Activated CD4-positive, CD25-positive, alpha-beta regulatory T cell treated with anti-CD3 and anti-CD28 coated beads, Interleukin-2, amount 50 U/mL, for 24 hours (primary cell): ENCODE measurements at regions not wholly inside any gene's neighbourhood (a gene's known extent, or its start where the extent isn't known, plus 50 kb on each side); places are given as distances from the start of the nearest gene placed in this dataset.
A peak's percentile ranks its signal among the peaks of the same experiment; 100 is the strongest.

ENCODE experiments used
- ATAC-seq, 2 donors: fragments of 150-1000 bp; cut with Tn5 transposase; one replicate each; pipeline ENCODE4 v1.10.0; 2021; ENCODE audit warnings: mild to moderate bottlenecking in 1 of 2, moderate library complexity in 1 of 2

GRCh38 chr18:22355598-22355997 is 62.1 kb downstream of the CTAGE1 start:
- no peak for ATAC-seq

- no peak for ATAC-seq
Measured at GRCh38 chr18:22355069-22355468, 62.6 kb downstream of the CTAGE1 start.

GRCh38 chr18:22349966-22350365 is 67.7 kb downstream of the CTAGE1 start:
- no peak for ATAC-seq

GRCh38 chr18:22349317-22349898 is 68.3 kb downstream of the CTAGE1 start:
- no peak for ATAC-seq

DNA sequence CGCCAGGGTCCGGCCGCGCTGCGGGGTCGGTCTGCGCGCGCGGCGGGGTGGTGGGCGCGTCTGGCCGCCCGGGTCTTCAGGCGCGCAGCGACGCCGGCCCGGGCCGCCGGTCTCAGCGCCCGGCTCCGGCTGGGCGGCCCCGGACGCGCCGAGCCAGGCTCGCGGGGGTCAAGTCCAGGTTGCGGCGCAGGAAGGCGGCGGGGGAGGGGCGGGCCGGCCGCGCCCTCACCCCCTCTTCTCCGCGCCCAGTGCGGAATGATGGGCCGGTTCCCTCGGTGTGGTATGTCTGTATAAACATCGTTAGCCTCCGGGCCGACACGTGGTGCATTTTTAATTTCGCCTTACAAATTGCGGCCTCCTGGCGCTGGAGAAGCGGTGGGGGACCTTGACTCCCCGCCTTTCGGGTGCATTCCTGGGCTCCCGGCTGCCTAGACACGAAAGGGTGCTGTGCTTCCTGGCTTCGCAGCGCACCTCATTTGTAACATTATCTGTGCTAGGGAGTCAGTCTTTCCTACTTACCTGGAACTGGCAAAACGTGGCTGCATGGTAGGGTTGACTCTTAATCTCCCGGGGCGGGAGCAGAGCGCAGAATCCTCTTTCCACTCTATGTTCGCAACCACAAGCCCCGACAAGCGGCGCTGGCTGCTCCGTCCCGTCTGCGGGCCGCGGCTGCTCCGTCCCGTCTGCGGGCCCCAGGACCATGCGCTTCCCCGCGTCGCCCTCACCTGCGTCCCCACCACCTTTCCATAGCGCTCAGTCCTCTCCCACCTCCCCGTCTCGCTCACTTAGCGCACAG is 69.0 kb downstream of the CTAGE1 start:
- ATAC-seq, result no peak

GRCh38 chr18:22347606-22348511 is 69.9 kb downstream of the CTAGE1 start:
- ATAC-seq, result peak in 1 of 2 donors; percentile 36

DNA sequence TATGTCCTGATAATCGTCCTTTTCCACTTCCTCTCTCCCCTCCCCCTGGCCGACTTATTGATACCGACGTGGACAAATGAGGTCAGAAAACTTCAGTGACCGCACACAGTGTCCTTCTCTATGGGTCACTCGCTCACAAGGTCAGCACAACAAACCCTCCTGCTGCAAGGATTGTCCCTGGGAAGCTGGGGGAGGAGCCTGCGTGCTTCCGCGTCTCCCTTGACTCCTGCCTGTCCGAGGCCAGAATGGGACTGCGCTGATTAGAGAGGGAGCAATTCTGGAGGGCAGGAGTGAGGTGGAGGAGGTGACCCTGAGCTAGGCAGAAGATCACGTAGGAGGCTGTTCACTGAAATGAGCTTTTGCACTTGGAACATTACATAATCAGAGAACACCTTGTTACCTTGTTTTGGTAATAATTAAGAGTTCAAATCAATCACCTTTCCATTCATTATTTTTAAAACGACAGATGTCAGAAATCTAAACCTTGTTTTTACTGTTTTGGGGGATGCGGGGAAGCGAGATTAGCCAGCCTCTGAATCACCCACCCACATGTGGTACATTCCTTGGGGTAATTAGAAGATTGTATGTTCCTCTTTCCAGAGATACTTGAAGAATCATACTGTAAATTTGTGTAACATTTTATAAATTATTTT is 70.6 kb downstream of the CTAGE1 start:
- no peak for ATAC-seq

- ATAC-seq, result no peak
Measured at GRCh38 chr18:22346401-22346952, 71.2 kb downstream of the CTAGE1 start.

GRCh38 chr18:22345718-22346117 is 72.0 kb downstream of the CTAGE1 start:
- ATAC-seq, result no peak

GRCh38 chr18:22344908-22345670 is 72.6 kb downstream of the CTAGE1 start:
- ATAC-seq, result no peak

DNA sequence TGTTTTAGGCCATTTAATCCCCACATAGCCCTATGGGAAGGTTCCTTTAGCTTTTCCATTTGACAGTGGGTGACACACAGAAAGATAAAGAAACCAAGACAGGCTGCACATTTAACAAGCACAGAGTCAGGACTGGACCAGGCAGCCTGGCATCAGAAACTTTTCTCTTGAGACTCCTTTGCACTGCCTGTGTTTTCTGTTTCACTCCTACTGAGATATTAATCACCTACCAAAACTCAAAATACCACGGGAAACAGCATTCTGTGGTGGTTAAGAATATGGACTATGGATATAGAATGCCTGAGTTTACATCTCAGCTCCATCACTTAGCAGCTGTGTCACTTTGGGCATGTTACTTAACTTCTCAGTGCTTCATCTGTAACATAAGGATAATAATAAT is 73.3 kb downstream of the CTAGE1 start:
- no peak for ATAC-seq

GRCh38 chr18:22343613-22344012 is 74.1 kb downstream of the CTAGE1 start:
- no peak for ATAC-seq

DNA sequence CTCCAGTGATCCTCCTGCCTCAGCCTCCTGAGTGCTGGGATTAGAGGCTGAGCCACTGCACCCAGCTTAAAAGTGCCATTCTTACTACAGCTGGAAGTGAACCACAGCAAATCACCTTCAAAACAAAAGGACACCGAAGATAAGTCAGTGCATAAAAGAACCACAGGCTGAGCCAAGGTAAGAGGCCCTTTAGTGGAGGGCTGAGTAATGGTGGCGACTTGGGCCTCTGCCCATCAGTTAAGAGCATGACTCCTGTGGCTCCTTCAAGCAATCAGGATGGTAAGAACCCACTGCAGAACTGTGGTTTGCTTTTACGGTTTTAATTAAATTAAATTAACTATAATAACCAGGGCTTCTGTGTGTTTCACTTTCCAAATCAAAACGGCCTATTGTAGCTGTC is 75.1 kb downstream of the CTAGE1 start:
- peak; percentile 54 to 55 for ATAC-seq

DNA sequence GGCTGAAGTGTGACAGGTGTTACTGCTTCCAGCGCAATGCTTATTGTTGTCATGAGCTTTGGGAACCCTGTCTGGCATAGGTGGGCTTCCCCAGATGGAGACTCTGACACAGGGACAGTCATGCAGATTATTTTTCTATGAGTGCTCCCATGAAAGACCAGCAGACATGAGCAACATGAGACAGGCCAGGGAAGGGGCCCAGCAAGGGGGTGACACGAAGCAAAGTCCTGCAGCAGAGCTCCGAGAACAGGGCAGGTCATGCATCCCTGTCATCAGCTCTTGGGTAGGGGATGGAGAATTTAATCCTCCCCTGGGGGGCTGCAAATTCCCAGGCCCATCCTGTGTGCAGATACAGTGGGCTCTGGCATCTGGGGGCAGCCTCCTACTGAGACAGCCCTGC is 77.4 kb downstream of the CTAGE1 start:
- no peak for ATAC-seq

- no peak for ATAC-seq
Measured at GRCh38 chr18:22339913-22340312, 77.8 kb downstream of the CTAGE1 start.

DNA sequence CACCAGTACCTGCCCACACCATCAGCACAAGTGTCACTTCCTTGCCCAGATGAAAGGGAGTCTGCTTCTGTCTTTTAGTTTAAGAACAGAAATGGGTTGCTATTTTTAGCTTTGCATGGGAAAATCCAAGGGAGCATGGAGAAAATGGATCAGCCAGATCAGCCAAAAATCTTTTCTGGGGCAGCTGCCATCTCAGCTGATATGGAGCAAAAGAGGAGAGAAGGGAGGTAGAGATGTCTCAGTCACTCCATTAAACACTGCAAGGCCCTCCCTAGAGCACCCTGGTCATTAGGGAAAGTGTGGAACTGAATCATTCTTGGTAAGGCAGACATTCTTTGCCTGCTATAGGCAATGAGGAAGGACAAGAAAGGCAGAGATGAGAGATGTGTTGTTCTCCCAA is 79.9 kb downstream of the CTAGE1 start:
- ATAC-seq, result no peak

DNA sequence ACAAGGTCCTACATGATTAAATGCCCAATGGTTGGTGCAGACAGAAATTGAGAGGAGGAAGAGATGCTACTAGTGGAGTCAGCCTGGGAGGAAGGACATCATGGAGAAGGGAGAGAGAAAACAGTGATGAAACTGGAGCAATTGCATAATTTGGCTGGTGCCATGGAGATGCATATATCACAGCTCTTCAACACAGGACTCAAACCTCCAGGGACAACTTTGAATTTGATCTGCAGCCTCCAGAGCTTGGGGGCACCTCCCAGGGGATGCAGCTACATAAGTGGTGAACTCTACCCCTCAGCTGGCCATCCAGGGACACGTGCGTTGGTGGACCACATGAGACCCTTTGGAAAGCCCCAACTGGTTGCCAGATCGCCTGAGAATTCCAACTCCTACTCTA is 80.4 kb downstream of the CTAGE1 start:
- ATAC-seq, result no peak

GRCh38 chr18:22336406-22336805 is 81.3 kb downstream of the CTAGE1 start:
- no peak for ATAC-seq

DNA sequence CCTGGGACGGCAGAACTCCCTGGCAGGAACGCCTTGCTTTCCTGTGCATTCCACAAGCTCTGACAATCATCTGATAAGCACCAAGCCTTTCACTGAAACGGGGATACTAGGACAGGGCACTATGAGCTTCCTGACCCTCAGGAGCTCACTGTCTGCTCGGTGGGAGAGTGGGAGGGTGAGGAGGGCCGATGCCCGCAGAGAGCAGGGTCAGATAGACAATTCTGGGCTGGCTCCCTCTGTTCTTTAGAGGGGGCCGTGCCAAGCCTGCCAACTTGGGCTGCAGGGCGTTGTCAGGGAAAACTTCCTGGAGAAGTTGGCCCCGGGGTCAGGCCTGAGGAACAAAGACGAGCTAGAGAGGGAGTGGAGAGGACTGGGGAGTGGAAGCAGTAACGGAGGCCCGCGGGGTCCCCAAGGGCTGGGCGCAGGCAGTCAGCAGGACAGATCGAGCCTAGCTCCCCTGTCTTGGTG is 82.0 kb downstream of the CTAGE1 start:
- ATAC-seq, result no peak

GRCh38 chr18:22334567-22334966 is 83.1 kb downstream of the CTAGE1 start:
- ATAC-seq, result no peak

DNA sequence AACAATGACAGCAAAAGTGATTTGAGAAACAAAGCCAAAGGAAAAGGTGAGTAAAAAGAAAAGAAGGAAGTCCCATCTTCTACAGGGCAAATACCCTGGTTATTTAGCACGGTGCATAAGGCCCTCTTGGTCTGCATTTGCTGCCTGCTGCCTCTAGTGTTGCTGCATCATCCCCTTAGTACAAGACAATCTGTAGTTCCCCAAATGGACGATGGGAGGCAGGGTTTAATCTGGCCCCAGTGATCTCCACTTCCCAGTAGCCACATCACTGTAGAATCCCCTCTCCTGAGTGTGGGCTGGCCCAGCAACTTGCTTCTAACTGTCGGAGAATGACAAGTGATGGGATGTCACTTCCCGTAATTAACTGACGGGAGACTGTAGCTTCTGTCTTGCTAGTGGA is 85.1 kb downstream of the CTAGE1 start:
- ATAC-seq, result no peak

DNA sequence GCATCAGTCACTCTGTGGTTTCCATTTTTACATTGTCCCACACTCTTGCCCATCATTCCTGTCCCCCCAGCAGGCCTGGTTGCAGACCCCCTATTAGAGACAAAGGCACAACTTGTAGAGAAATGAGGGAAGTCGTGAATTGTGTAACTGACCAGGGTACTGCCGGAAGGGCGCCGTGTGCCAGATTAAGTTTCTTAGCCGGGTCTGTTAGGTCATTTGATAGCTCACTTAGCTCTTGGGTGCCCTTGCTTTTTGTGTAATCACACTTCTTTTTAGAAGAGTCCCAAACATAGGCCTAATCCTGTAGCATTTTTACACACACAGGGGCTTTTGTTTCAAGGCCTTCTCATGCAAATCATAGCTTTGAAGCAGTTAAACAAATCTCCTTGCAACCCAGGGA is 87.2 kb downstream of the CTAGE1 start:
- no peak for ATAC-seq
